Activated effector memory CD4-positive, alpha-beta T cell treated with anti-CD3 and anti-CD28 coated beads, Interleukin-2, amount 50 U/mL, for 16 hours (primary cell): ENCODE measurements at regions not wholly inside any gene's neighbourhood (a gene's known extent, or its start where the extent isn't known, plus 50 kb on each side); places are given as distances from the start of the nearest gene placed in this dataset.

Experiments
- DNase-seq: peaks from one replicate; pipeline ENCODE4 v3.0.0-alpha.2; 2020

GRCh38 chr6:14276071-14276470, 158.5 kb downstream of the CD83 start:
- DNase-seq, result no peak

GRCh38 chr6:14276667-14277404, 159.3 kb downstream of the CD83 start:
- no peak for DNase-seq

- DNase-seq, result no peak
Observed at GRCh38 chr6:14277405-14277930, 159.9 kb downstream of the CD83 start.

- no peak for DNase-seq
Observed at GRCh38 chr6:14278006-14278405, 160.4 kb downstream of the CD83 start.

GRCh38 chr6:14278446-14278845, 160.9 kb downstream of the CD83 start:
- no peak for DNase-seq

GRCh38 chr6:14280006-14280510, 162.5 kb downstream of the CD83 start:
- DNase-seq, result no peak

- DNase-seq, result no peak
Observed at GRCh38 chr6:14280766-14281293, 163.3 kb downstream of the CD83 start.

GRCh38 chr6:14281811-14282660, 164.5 kb downstream of the CD83 start:
- no peak for DNase-seq

- no peak for DNase-seq
Observed at GRCh38 chr6:14282854-14283505, 165.4 kb downstream of the CD83 start.

- no peak for DNase-seq
Observed at GRCh38 chr6:14283600-14284235, 166.1 kb downstream of the CD83 start.

GRCh38 chr6:14284969-14285590, 167.5 kb downstream of the CD83 start:
- no peak for DNase-seq

GRCh38 chr6:14286144-14286543, 168.6 kb downstream of the CD83 start:
- DNase-seq, result no peak

GRCh38 chr6:14286634-14287428, 169.3 kb downstream of the CD83 start:
- DNase-seq, result no peak

- no peak for DNase-seq
Observed at GRCh38 chr6:14287707-14288106, 170.1 kb downstream of the CD83 start.

GRCh38 chr6:14288910-14289309, 171.3 kb downstream of the CD83 start:
- DNase-seq, result no peak

GRCh38 chr6:14290041-14290771, 172.6 kb downstream of the CD83 start:
- no peak for DNase-seq

- no peak for DNase-seq
Observed at GRCh38 chr6:14290772-14291330, 173.3 kb downstream of the CD83 start.

- DNase-seq, result no peak
Observed at GRCh38 chr6:14291331-14291730, 173.8 kb downstream of the CD83 start.

- no peak for DNase-seq
Observed at GRCh38 chr6:14292119-14292518, 174.5 kb downstream of the CD83 start.
